ENCODE measurements at regions not wholly inside any gene's neighbourhood (a gene's known extent, or its start where the extent isn't known, plus 50 kb on each side); places are given as distances from the start of the nearest gene placed in this dataset.
"Not testable (repeated sequence)": the region's sequence is repeated elsewhere in the genome, so short reads cannot be mapped to it uniquely, and the experiment has no call there.

GRCh38 chr10:78442836-78443550, 409.3 kb downstream of the RPS24 start:
- DNase-seq = no peak

DNA sequence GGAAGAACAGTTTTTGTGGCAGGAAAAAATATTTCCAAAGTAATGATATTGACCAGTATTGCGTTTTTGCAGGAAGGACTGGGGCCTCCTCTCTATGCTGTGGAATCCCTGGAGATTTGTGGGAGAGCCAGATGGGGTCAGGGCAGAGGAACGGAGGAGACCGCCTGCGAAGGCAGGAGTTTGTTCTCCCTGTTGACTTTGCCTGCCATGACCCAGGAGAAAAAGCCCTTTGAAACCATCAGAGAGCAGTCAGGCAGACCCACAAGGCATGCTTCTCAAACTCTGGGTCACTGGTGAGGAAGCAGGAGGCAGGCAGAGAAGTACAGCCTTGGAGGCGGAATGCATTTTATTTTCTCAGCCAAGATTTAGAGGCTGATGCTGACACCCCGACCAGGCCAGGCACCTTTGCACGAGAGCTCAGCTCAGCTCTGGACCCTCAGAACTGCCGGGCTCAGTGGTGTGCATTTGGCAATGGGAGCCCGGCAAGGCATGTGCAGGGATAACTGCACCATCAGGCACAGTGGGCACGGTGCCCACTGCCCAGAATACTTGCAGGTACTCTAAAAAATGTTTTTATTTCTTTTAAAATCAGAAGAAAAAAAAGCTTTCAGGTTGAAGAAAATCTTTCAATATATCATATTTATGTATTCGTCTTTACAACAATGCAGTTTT, 410.4 kb downstream of the RPS24 start:
- DNase-seq = no peak

DNA sequence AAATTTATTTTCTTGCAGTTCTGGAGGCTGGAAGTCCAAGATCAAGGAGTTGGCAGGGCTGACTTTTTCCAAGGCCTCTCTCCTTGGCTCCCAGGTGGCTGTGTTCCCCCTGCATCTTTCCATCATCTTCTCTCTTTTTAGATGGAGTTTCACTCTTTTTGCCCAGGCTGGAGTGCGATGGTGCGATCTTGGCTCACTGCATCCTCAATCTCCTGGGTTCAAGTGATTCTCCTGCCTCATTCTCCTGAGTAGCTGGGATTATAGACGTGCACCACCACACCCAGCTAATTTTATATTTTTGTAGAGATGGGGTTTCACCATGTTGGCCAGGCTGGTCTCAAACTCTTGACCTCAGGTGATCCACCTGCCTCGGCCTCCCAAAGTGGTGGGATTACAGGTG, 411.1 kb downstream of the RPS24 start:
- not testable (repeated sequence) for DNase-seq

DNA sequence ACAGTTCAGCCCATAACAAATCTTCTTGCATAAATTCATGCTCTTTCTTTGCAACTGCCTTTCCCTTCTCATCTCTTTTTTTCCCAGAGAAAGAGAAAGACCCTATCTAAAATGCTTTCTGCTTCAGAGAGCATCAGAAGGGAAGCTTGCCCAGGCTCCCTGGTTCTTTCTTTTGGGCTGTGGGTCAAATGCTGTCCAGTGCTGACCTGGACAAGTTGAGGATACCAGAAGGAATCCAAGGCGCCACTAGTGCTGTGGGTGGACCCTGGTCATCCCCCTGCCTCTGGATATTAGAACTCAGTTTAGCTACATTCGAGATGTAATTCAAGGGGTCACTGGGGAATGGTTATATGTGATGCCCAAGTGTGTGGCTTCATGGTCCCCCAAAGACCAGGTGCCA, 411.6 kb downstream of the RPS24 start:
- DNase-seq = no peak

DNA sequence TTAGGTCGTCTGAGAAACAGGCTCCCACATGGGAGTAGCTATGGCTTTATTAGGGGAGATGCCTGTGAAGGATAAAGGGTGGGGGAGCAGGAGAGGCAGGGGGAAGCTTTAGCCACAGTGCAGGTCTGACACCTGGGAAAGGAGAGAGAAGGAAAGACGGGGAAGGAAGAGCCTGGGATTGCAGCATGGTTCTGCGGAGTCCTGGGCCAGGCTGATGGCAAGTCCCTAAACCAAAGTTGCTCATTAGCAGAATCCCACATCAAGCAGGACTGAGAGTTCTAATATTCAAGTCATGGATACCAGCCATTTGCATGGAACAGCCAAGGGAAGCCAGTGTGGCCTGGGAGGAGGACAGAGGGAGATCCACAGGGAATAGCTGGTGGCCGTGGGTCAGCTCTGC, 414.8 kb downstream of the RPS24 start:
- no peak for DNase-seq

- no peak for DNase-seq
Measured at GRCh38 chr10:78448994-78449418, 415.3 kb downstream of the RPS24 start.

DNA sequence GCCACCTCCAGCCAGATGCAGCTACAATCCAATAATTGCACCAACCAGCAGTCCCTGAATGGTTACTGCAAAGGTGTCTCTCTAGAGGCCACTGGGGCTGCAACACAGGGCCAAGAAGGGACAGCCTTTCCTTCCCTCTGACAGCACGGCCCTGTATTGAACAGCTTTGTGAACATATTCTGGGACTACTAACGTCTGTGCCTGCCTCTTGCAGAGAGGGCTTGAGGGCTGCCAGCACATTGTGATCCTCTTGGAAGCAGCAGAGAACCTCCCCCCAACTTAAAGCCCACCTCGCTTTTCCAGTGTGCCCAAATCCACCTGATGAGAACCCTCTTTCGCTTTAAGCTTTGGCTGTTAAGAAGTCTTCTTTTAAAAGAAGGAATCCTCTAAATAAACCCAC, 415.9 kb downstream of the RPS24 start:
- no peak for DNase-seq

DNA sequence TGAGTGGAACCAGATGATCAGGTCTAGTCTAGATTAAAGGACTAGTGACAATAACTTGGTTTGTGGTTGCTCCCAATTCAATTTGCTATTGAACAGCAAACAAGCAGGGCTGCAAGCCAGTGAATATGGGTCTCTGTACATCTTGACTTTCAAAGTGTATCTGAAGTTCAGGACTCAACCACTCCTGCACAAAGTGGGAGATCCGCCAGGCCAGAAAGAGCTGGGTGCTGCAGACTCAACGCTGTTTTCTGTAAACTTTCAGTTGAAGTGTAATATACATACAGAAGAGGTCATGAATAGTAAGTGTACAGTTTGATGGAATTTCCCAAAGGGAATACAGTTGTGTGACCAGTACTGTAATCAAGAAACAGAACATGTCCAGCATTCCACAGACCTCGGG, 416.6 kb downstream of the RPS24 start:
- DNase-seq = no peak

DNA sequence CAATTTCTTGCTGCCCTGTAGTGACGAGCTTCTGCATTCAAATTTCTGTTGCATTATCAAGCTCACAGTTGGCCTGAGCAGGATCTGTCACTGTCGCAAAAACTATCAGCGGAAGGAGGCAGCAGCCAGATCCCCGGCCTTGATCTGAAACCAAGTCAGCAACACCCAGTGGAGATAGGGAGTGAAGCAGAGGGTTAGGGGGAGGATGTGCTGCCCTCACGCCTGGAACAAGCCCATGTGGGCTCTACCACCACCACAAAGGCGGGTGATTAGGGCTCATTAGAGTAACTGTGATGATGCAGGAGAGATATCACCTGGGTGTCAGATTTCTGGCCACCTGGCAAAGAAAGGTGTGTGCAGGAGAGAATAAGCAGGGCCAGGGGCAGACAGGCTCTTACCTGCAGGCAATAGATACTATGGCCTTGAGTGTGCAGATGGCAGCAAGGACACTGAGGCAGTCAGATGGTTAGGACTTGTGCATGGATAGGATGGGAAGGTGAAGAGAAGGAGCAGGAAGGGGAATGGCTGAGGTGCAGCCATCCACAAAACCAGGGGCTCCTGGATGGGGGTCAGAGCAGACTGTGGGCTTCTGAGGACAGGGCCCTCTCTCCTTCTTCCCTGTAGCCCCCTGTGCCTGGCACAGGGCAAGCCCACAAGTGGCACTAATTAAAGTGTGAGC, 417.3 kb downstream of the RPS24 start:
- no peak for DNase-seq

DNA sequence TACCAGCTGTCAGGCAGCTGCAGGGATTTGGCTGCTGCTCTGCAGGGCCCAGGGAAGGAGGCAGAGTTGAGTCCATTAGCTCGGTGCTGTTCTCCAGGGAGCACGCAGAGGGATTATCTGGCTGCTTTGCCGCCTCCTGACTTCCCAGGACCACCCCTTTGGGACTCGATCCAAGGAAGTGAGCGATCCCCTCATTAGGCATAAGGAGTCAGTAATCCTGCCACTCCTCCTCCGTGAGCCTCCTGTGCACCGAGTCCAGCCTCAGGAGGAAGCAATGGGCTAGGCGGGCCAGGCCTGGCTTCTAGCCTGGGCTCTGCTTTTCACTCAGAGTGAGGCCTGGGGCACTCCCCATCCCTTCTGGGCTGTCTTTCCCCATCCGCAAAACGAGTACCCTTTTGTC, 417.9 kb downstream of the RPS24 start:
- no peak for DNase-seq

GRCh38 chr10:78454123-78454645, 420.5 kb downstream of the RPS24 start:
- DNase-seq = no peak

GRCh38 chr10:78455236-78455635, 421.6 kb downstream of the RPS24 start:
- DNase-seq = no peak

GRCh38 chr10:78455811-78456210, 422.1 kb downstream of the RPS24 start:
- DNase-seq = no peak

- no peak for DNase-seq
Measured at GRCh38 chr10:78456649-78457400, 423.2 kb downstream of the RPS24 start.

GRCh38 chr10:78457804-78458482, 424.3 kb downstream of the RPS24 start:
- no peak for DNase-seq

DNA sequence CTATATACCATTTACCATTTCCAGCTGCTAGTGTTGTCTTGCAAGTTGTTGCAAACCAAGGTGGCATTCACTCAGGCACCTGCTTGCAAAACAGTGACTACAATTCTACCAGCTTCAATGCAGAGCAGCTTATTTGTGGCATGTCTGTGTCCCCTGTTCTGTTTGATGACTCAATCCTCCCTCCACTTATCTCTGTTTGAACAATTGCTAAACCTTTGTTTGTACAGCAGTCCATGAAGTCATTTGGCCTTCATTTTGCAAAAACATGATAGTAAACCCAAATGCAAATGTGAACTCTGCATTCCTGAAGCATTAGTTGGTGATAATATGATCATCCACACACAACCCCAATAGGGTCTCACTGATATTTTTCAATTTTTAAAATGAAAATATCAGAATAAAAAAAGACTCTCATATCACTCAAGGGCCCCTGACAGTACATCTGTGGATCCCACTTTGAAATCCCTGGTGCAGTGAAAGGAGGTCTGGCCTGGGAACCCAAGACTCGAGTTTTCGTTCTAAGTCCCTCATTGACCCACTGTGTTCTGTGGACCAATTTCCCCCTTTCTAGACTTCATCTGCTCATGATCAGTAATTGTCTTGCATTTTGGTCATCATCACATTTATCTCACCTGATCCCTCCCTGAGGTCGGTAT, 425.4 kb downstream of the RPS24 start:
- DNase-seq = no peak

GRCh38 chr10:78459639-78460037, 426.0 kb downstream of the RPS24 start:
- DNase-seq = no peak

DNA sequence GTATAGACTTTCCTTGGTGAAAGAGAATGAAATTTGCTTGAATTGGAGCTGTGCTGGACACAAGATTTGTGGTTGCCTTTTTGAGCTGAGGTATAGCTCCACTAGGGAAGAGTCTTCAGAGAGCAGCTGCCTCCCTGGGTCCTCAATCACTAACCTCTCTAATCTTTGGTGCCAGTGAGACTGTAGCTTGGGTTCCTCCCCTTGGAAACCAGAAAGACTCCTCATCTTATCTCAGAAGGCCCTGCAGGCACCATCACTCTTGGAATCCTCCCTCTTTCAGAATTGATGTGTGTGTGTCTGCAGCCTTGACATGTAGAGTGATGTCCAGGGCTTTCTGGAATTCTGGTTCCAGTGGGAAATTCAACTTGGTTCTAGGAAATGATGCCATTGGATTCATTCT, 426.5 kb downstream of the RPS24 start:
- no peak for DNase-seq

DNA sequence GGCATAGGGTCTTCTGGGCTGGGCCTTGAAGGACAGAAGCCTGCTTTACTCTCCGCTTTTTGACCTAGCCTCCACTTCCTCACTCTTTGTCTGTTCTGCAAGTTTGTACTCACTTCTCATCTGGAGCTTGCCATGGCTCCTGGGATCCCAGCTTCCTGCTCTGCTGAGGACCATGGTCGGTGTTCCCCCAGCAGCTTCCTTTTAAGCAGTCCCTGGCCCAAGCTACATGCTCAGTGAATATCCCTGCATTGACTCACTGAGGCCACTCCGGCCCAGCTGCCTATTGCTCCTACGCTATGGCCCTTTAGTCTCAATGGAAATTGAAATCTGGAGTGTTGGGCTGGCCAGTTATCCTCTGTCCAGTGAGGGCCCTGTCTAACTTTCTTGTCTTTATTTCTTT, 427.7 kb downstream of the RPS24 start:
- no peak for DNase-seq

DNA sequence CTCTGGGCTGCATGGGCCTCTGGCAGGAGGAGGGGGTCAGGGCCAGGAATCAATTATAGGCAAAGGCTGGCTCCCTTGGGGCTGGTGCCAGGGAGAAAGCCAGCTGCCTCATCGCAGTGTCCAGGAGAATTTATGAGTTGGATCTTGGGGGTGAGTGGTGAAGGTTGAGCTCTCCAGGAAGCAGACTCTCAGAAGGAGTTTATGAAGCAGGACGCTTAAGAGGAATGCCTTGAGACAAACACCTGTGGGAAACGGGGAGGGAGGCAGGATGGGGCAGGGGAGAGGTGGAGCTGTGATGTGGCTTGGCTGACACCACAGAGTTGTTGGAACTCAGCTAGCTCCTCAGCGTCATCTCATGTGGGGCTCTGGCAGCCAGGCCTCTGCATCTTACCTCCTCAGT, 428.5 kb downstream of the RPS24 start:
- no peak for DNase-seq

DNA sequence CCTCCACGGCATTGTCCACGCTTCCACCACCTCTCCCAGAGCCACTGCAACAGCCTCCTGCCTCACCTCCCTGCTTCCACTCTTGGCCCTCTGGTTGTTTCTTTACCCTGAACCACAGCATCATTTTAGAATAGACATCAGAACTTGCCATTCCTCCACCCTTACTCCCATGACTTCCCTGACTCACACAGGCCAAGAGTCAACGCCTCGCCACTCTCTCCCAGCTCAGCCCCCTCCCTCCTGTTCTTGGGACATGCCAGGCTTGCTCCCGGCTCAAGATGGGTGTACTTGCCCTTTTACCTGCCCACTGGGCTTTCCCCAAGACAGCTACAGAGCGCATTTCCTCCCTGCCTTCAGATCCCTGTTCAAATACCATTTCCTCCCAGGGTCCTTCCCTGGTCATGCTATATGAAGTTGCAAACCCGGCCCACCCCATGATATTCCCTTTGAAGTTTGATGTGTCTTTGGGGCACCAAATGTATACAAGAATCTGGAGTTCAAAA, 429.1 kb downstream of the RPS24 start:
- no peak for DNase-seq

Data from activated CD4-positive, CD25-positive, alpha-beta regulatory T cell treated with anti-CD3 and anti-CD28 coated beads, Interleukin-2, amount 50 U/mL, for 72 hours (primary cell).